Astrocyte (in vitro differentiated cells and primary cell): ENCODE measurements at regions not wholly inside any gene's neighbourhood (a gene's known extent, or its start where the extent isn't known, plus 50 kb on each side); places are given as distances from the start of the nearest gene placed in this dataset.

Experiments used
- CTCF ChIP-seq: IDR thresholded peaks from 2 replicates; pipeline ENCODE4 v1.5.1; 2011; ENCODE audit warnings: low read depth, mild to moderate bottlenecking, inconsistent platforms, low read length, moderate library complexity; ENCODE audit not compliant: insufficient read depth
- EZH2 ChIP-seq: IDR thresholded peaks from 2 replicates; pipeline ENCODE4 v1.6.1; 2012; ENCODE audit warnings: mild to moderate bottlenecking, low read length, inconsistent platforms; ENCODE audit not compliant: insufficient read depth

DNA sequence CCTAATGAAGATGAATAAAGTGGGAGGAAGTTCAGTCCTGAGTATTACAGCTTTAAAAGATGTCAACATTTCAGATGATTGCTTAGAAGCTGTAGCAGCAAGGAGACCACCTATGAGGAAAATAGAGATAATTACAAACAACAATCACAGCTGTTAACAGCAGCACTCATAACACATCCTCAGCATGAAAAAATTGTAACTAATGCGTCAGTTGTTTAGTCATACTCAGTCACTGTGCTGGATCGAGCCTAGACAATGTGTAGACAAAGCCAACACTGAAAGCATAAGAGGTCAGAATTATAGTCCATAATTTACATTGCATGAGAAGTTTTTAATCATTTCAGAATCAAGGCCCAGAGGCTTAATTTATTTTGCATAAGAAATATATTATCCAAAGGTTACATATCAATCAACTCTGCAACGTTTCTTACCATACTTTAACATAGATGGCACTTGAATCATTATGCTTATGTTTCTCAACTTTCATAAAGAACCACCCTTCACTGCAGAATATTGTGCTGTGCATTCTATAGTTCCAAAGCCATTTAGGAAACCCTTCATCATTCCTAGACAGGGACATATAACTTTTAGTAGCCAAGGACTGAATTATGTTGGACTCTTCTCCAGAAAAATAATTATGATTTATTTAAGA, 60.2 kb upstream of the HAPLN1 start:
- no peak for TF ChIP-seq CTCF
- no peak for TF ChIP-seq EZH2
